Superior temporal gyrus (tissue), 1 donor: ENCODE measurements at regions not wholly inside any gene's neighbourhood (a gene's known extent, or its start where the extent isn't known, plus 50 kb on each side); places are given as distances from the start of the nearest gene placed in this dataset.
"Not testable (repeated sequence)": the region's sequence is repeated elsewhere in the genome, so short reads cannot be mapped to it uniquely, and the experiment has no call there.

Source experiments
- DNase-seq: peaks from one replicate; pipeline ENCODE4 v3.0.0-alpha.2; 2016; ENCODE audit errors: extremely low spot score

GRCh38 chr18:5830902-5831301 lies 64.4 kb downstream of the TMEM200C start:
- DNase-seq, result not testable (repeated sequence)

GRCh38 chr18:5828913-5829312 lies 66.4 kb downstream of the TMEM200C start:
- no peak for DNase-seq

- DNase-seq, result no peak
Measured at GRCh38 chr18:5825663-5826062, 69.7 kb downstream of the TMEM200C start.

- DNase-seq, result no peak
Measured at GRCh38 chr18:5824370-5824984, 70.8 kb downstream of the TMEM200C start.

- no peak for DNase-seq
Measured at GRCh38 chr18:5817816-5818215, 77.5 kb downstream of the TMEM200C start.

GRCh38 chr18:5806860-5807259 lies 88.5 kb downstream of the TMEM200C start:
- DNase-seq, result no peak

GRCh38 chr18:5787936-5788335 lies 107.4 kb downstream of the TMEM200C start:
- DNase-seq, result no peak

- DNase-seq, result no peak
Measured at GRCh38 chr18:5779922-5780321, 115.4 kb downstream of the TMEM200C start.

GRCh38 chr18:5772306-5773105 lies 122.8 kb downstream of the TMEM200C start:
- peak; percentile 17 for DNase-seq

- DNase-seq, result peak; percentile 19
Measured at GRCh38 chr18:5771343-5771742, 124.0 kb downstream of the TMEM200C start.

- DNase-seq, result no peak
Measured at GRCh38 chr18:5770176-5770575, 125.1 kb downstream of the TMEM200C start.

GRCh38 chr18:5768454-5768853 lies 126.9 kb downstream of the TMEM200C start:
- no peak for DNase-seq

GRCh38 chr18:5759194-5759593 lies 136.1 kb downstream of the TMEM200C start:
- no peak for DNase-seq

- no peak for DNase-seq
Measured at GRCh38 chr18:5756823-5757222, 138.5 kb downstream of the TMEM200C start.

- no peak for DNase-seq
Measured at GRCh38 chr18:5747678-5748077, 147.6 kb downstream of the TMEM200C start.

- DNase-seq, result no peak
Measured at GRCh38 chr18:5746844-5747243, 148.5 kb downstream of the TMEM200C start.

GRCh38 chr18:5744659-5745058 lies 150.7 kb downstream of the TMEM200C start:
- no peak for DNase-seq

- no peak for DNase-seq
Measured at GRCh38 chr18:5738526-5738925, 156.8 kb downstream of the TMEM200C start.

- DNase-seq, result no peak
Measured at GRCh38 chr18:5732318-5732717, 163.0 kb downstream of the TMEM200C start.

GRCh38 chr18:5729983-5730699 lies 165.2 kb downstream of the TMEM200C start:
- no peak for DNase-seq

GRCh38 chr18:5728531-5728930 lies 166.8 kb downstream of the TMEM200C start:
- DNase-seq, result no peak

GRCh38 chr18:5726011-5726410 lies 169.3 kb downstream of the TMEM200C start:
- peak; percentile 19 for DNase-seq

- DNase-seq, result no peak
Measured at GRCh38 chr18:5721924-5722323, 173.4 kb downstream of the TMEM200C start.
